ENCODE measurements at regions not wholly inside any gene's neighbourhood (a gene's known extent, or its start where the extent isn't known, plus 50 kb on each side); places are given as distances from the start of the nearest gene placed in this dataset.

- no peaks in the 10 kb centered on the region for H3K4me1 Mint-ChIP-seq (ENCODE audit: low read depth, unreplicated experiment)
- H3K27ac Mint-ChIP-seq (ENCODE audit: unreplicated experiment) = no peak overlapping the region
- H3K4me3 Mint-ChIP-seq (ENCODE audit: unreplicated experiment) = no peak overlapping the region
- TF ChIP-seq, protein P1, sequence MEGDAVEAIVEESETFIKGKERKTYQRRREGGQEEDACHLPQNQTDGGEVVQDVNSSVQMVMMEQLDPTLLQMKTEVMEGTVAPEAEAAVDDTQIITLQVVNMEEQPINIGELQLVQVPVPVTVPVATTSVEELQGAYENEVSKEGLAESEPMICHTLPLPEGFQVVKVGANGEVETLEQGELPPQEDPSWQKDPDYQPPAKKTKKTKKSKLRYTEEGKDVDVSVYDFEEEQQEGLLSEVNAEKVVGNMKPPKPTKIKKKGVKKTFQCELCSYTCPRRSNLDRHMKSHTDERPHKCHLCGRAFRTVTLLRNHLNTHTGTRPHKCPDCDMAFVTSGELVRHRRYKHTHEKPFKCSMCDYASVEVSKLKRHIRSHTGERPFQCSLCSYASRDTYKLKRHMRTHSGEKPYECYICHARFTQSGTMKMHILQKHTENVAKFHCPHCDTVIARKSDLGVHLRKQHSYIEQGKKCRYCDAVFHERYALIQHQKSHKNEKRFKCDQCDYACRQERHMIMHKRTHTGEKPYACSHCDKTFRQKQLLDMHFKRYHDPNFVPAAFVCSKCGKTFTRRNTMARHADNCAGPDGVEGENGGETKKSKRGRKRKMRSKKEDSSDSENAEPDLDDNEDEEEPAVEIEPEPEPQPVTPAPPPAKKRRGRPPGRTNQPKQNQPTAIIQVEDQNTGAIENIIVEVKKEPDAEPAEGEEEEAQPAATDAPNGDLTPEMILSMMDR (IDR thresholded peaks at IDR 0.05; ENCODE audit: partially characterized antibody, unreplicated experiment) = no peak
- H3K9me3 Mint-ChIP-seq (ENCODE audit: unreplicated experiment) = peaks cover 3% of the 10 kb centered on the region
- H3K36me3 Mint-ChIP-seq (ENCODE audit: unreplicated experiment) = no peaks in the 10 kb centered on the region
- no peaks in the 10 kb centered on the region for H3K27me3 Mint-ChIP-seq (ENCODE audit: unreplicated experiment)
- no peak for DNase-seq
Observed at GRCh38 chr1:216823731-216824130, 100.5 kb upstream of the ESRRG start.

GRCh38 chr1:216822480-216822879 lies 99.3 kb upstream of the ESRRG start:
- peaks cover 2% of the 10 kb centered on the region for H3K9me3 Mint-ChIP-seq (ENCODE audit: unreplicated experiment)
- H3K4me1 Mint-ChIP-seq (ENCODE audit: low read depth, unreplicated experiment) = no peaks in the 10 kb centered on the region
- no peaks in the 10 kb centered on the region for H3K36me3 Mint-ChIP-seq (ENCODE audit: unreplicated experiment)
- no peak for DNase-seq
- no peak overlapping the region for H3K27ac Mint-ChIP-seq (ENCODE audit: unreplicated experiment)
- no peaks in the 10 kb centered on the region for H3K27me3 Mint-ChIP-seq (ENCODE audit: unreplicated experiment)
- TF ChIP-seq, protein P1 (IDR thresholded peaks at IDR 0.05; ENCODE audit: partially characterized antibody, unreplicated experiment) = no peak
- H3K4me3 Mint-ChIP-seq (ENCODE audit: unreplicated experiment) = no peak overlapping the region

GRCh38 chr1:216820345-216820744 lies 97.1 kb upstream of the ESRRG start:
- no peak overlapping the region for H3K27ac Mint-ChIP-seq (ENCODE audit: unreplicated experiment)
- H3K4me1 Mint-ChIP-seq (ENCODE audit: low read depth, unreplicated experiment) = peaks cover 10% of the 10 kb centered on the region
- TF ChIP-seq, protein P1 (IDR thresholded peaks at IDR 0.05; ENCODE audit: partially characterized antibody, unreplicated experiment) = no peak
- no peak for DNase-seq
- H3K9me3 Mint-ChIP-seq (ENCODE audit: unreplicated experiment) = peaks cover 8% of the 10 kb centered on the region
- H3K27me3 Mint-ChIP-seq (ENCODE audit: unreplicated experiment) = peaks cover 3% of the 10 kb centered on the region
- H3K4me3 Mint-ChIP-seq (ENCODE audit: unreplicated experiment) = no peak overlapping the region
- H3K36me3 Mint-ChIP-seq (ENCODE audit: unreplicated experiment) = no peaks in the 10 kb centered on the region

DNA sequence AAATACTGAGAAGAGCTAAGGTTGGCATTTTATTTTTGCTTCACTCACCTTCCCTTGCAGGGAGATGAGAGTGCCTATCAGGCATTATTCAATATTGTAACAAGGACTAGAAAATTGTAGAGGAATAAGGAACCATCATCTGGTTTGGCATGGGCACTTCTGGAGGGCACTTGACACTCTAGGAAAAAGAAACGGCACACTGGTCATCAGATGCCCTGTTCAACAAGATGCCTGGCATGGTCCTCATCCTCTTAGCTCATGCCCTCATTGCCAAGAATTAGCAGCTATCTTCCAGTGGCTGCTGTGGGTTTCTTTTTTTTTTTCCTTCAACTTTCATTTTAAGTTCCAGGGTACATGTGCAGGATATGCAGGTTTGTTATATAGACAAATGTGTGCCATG lies 95.1 kb upstream of the ESRRG start:
- DNase-seq = no peak
- no peak overlapping the region for H3K27ac Mint-ChIP-seq (ENCODE audit: unreplicated experiment)
- TF ChIP-seq, protein P1 (IDR thresholded peaks at IDR 0.05; ENCODE audit: partially characterized antibody, unreplicated experiment) = no peak
- H3K36me3 Mint-ChIP-seq (ENCODE audit: unreplicated experiment) = no peaks in the 10 kb centered on the region
- H3K27me3 Mint-ChIP-seq (ENCODE audit: unreplicated experiment) = peaks cover 3% of the 10 kb centered on the region
- no peak overlapping the region for H3K4me3 Mint-ChIP-seq (ENCODE audit: unreplicated experiment)
- peaks cover 6% of the 10 kb centered on the region for H3K9me3 Mint-ChIP-seq (ENCODE audit: unreplicated experiment)
- peaks cover 25% of the 10 kb centered on the region for H3K4me1 Mint-ChIP-seq (ENCODE audit: low read depth, unreplicated experiment)

DNA sequence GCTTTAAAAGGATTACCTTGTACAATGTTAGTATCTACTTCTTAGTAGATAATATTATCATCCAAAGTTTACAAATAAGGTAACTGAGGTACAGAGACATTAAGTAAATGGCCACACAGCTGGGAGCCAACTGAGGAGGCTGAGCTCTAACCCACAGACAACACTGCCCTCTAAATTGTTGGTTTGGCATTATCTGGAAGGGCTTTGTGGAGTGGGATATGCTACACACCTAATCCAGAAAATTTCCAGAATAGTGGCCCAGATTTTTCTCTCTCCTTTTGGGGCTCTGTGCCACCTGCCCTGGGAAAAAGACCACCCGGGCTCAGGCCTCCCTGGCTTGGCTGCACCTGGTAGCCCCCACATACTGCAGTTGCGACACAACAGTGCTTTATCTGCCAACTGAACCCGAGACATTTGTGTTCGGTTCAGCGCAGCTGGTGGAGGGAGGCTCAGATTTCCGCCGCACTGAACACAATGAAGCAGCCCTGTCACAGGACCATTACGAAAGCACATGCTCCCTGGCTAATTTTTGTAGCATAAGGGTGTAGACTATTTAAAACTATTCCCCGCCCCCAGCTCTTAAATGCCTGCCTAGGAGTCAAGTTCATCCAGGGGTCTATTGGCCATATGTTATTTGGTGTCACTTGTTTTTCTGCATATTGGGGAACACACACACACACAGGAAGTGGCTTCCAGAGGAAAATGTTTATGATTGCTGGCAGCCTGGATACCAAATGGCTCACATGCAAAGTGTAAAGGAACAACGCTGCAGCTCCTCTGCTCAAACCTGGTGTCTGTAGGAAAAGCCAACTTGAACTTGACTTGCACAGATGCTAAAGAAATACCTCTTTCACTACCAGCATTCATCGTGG lies 92.3 kb upstream of the ESRRG start:
- Mint-ChIP-seq H3K27me3 (ENCODE audit: unreplicated experiment) (peaks cover 3% of the 10 kb centered on the region), H3K27ac (ENCODE audit: unreplicated experiment) (peak overlapping the region; percentile 78), H3K4me1 (ENCODE audit: low read depth, unreplicated experiment) (peaks cover 33% of the 10 kb centered on the region), H3K9me3 (ENCODE audit: unreplicated experiment) (peaks cover 9% of the 10 kb centered on the region), H3K36me3 (ENCODE audit: unreplicated experiment) (no peaks in the 10 kb centered on the region), H3K4me3 (ENCODE audit: unreplicated experiment) (peak overlapping the region; percentile 48)
- TF ChIP-seq, protein P1 (IDR thresholded peaks at IDR 0.05; ENCODE audit: partially characterized antibody, unreplicated experiment) = no peak
- peak; percentile 60 for DNase-seq

Measured in glutamatergic neuron (in vitro differentiated cells).